H9 (cell line): ENCODE measurements at regions not wholly inside any gene's neighbourhood (a gene's known extent, or its start where the extent isn't known, plus 50 kb on each side); places are given as distances from the start of the nearest gene placed in this dataset.

ENCODE experiments used
- DNase-seq: peaks from one replicate; pipeline ENCODE4 v3.0.0-alpha.2; 2017
- H2AFZ ChIP-seq: one replicate; pipeline ENCODE4 v1.6.1; 2013; ENCODE audit warnings: mild to moderate bottlenecking, low read length, control low read depth, moderate library complexity
- H2AK5ac ChIP-seq: 2 replicates; pipeline ENCODE4 v1.6.1; 2013; ENCODE audit warnings: low read length, control low read depth, mixed read lengths; ENCODE audit not compliant: insufficient read length
- H2BK120ac ChIP-seq: one replicate; pipeline ENCODE4 v1.6.1; 2013; ENCODE audit warnings: low read depth, mild to moderate bottlenecking, low read length, control low read depth, inconsistent platforms; ENCODE audit not compliant: poor library complexity, severe bottlenecking
- H2BK12ac ChIP-seq: 2 replicates; pipeline ENCODE4 v1.6.1; 2013; ENCODE audit warnings: low read length, control low read depth, mixed read lengths, low read depth; ENCODE audit not compliant: insufficient read length
- H2BK15ac ChIP-seq: 2 replicates; pipeline ENCODE4 v1.6.1; 2013; ENCODE audit warnings: low read depth, low read length, control low read depth
- H2BK20ac ChIP-seq: one replicate; pipeline ENCODE4 v1.6.1; 2013; ENCODE audit warnings: low read depth, mild to moderate bottlenecking, low read length, control low read depth, inconsistent platforms; ENCODE audit not compliant: poor library complexity, severe bottlenecking
- H2BK5ac ChIP-seq: 2 replicates; pipeline ENCODE4 v1.6.1; 2013; ENCODE audit warnings: low read length, control low read depth, mixed read lengths; ENCODE audit not compliant: insufficient read length
- H3K14ac ChIP-seq: 2 replicates; pipeline ENCODE4 v1.6.1; 2013; ENCODE audit warnings: low read length, control low read depth; ENCODE audit not compliant: insufficient read depth
- H3K18ac ChIP-seq: 2 replicates; pipeline ENCODE4 v1.6.1; 2013; ENCODE audit warnings: low read depth, mild to moderate bottlenecking, mixed read lengths, low read length, control low read depth; ENCODE audit not compliant: insufficient read length
- H3K23ac ChIP-seq: 2 replicates; pipeline ENCODE4 v1.6.1; 2013; ENCODE audit warnings: low read length, control low read depth, mixed read lengths, low read depth; ENCODE audit not compliant: insufficient read length
- H3K23me2 ChIP-seq: 2 replicates; pipeline ENCODE4 v1.6.1; 2013; ENCODE audit warnings: low read depth, mild to moderate bottlenecking, mixed read lengths, low read length, control low read depth; ENCODE audit not compliant: insufficient read length, poor library complexity, severe bottlenecking
- H3K27ac ChIP-seq: 2 replicates; pipeline ENCODE4 v1.5.1; 2013; ENCODE audit warnings: low read length, control low read depth, mixed read lengths, low read depth; ENCODE audit not compliant: insufficient read length
- H3K27me3 ChIP-seq: 2 replicates; pipeline ENCODE4 v1.6.1; 2013; ENCODE audit warnings: low read length, control low read depth, inconsistent platforms; ENCODE audit not compliant: insufficient read depth
- H3K4ac ChIP-seq: 2 replicates; pipeline ENCODE4 v1.6.1; 2013; ENCODE audit warnings: low read depth, mild to moderate bottlenecking, control low read depth, inconsistent platforms, low read length, moderate library complexity
- H3K4me1 ChIP-seq: 2 replicates; pipeline ENCODE4 v1.6.1; 2013; ENCODE audit warnings: low read length, control low read depth, inconsistent platforms; ENCODE audit not compliant: insufficient read depth
- H3K4me2 ChIP-seq: 2 replicates; pipeline ENCODE4 v1.6.1; 2013; ENCODE audit warnings: low read length, control low read depth, mixed read lengths; ENCODE audit not compliant: insufficient read length, insufficient read depth
- H3K56ac ChIP-seq: 2 replicates; pipeline ENCODE4 v1.6.1; 2013; ENCODE audit warnings: low read depth, mild to moderate bottlenecking, mixed read lengths, low read length, control low read depth; ENCODE audit not compliant: insufficient read length
- H3K79me1 ChIP-seq: 2 replicates; pipeline ENCODE4 v1.6.1; 2013; ENCODE audit warnings: low read depth, mild to moderate bottlenecking, moderate library complexity, low read length, control low read depth, inconsistent platforms; ENCODE audit not compliant: insufficient read depth, poor library complexity, severe bottlenecking
- H3K79me2 ChIP-seq: 2 replicates; pipeline ENCODE4 v1.6.1; 2013; ENCODE audit warnings: low read length, control low read depth, inconsistent platforms; ENCODE audit not compliant: insufficient read depth
- H3K9ac ChIP-seq: 2 replicates; pipeline ENCODE4 v1.6.1; 2013; ENCODE audit warnings: low read length, control low read depth, mixed read lengths; ENCODE audit not compliant: insufficient read length; ENCODE audit errors: extremely low read depth
- H3K9me3 ChIP-seq: one replicate; pipeline ENCODE4 v1.6.1; 2013; ENCODE audit warnings: low read depth, low read length, inconsistent platforms; ENCODE audit not compliant: control insufficient read depth
- H3T11ph ChIP-seq: one replicate; pipeline ENCODE4 v1.6.1; 2013; ENCODE audit warnings: mild to moderate bottlenecking, low read length, control low read depth, inconsistent platforms
- H4K20me1 ChIP-seq: one replicate; pipeline ENCODE4 v1.6.1; 2013; ENCODE audit not compliant: control insufficient read depth, insufficient read length, insufficient read depth
- H4K5ac ChIP-seq: 2 replicates; pipeline ENCODE4 v1.6.1; 2013; ENCODE audit warnings: low read depth, mild to moderate bottlenecking, mixed read lengths, low read length, control low read depth; ENCODE audit not compliant: insufficient read length
- H4K8ac ChIP-seq: replicated peaks from 2 replicates; pipeline ENCODE4 v1.6.1; 2013; ENCODE audit warnings: low read length, control low read depth, mixed read lengths, low read depth; ENCODE audit not compliant: insufficient read length
- H4K91ac ChIP-seq: 2 replicates; pipeline ENCODE4 v1.6.1; 2013; ENCODE audit warnings: low read depth, mild to moderate bottlenecking, moderate library complexity, mixed read lengths, low read length, control low read depth; ENCODE audit not compliant: insufficient read length
- H3K27ac Mint-ChIP-seq, 3 experiments: 2 replicates in 2 of 3; 3 replicates in 1 of 3; pipeline ENCODE4 v1.8.0; 2020 to 2021; ENCODE audit warnings: mixed read lengths in 3 of 3, mild to moderate bottlenecking in 1 of 3, moderate library complexity in 1 of 3
- H3K27me3 Mint-ChIP-seq: 2 replicates; pipeline ENCODE4 v1.8.0; 2021; ENCODE audit warnings: low read depth, mild to moderate bottlenecking, moderate library complexity, mixed read lengths
- H3K36me3 Mint-ChIP-seq, 3 experiments: 2 replicates in 2 of 3; 3 replicates in 1 of 3; pipeline ENCODE4 v1.8.0; 2020 to 2021; ENCODE audit warnings: low read depth in 3 of 3, mixed read lengths in 3 of 3; ENCODE audit not compliant: insufficient read depth in 1 of 3
- H3K4me1 Mint-ChIP-seq, 2 experiments: 2 replicates each; pipeline ENCODE4 v1.8.0; 2020; ENCODE audit warnings: mixed read lengths in 2 of 2
- H3K4me3 Mint-ChIP-seq, 2 experiments: 2 replicates in 1 of 2; 3 replicates in 1 of 2; pipeline ENCODE4 v1.8.0; 2020 to 2021; ENCODE audit warnings: mild to moderate bottlenecking in 2 of 2, mixed read lengths in 2 of 2, moderate library complexity in 1 of 2
- H3K9me3 Mint-ChIP-seq, 2 experiments: 2 replicates in 1 of 2; 3 replicates in 1 of 2; pipeline ENCODE4 v1.8.0; 2020; ENCODE audit warnings: mild to moderate bottlenecking in 2 of 2, mixed read lengths in 2 of 2, moderate library complexity in 1 of 2
- WGBS: extraction: QIAGEN DNeasy Blood & Tissue Kit; methylation state at CpG from one replicate; pipeline ENCODE4 v1.1.7; 2013; ENCODE audit warnings: missing lambda C conversion rate, low lambda C conversion rate, mixed read lengths; ENCODE audit not compliant: insufficient read length; ENCODE audit errors: extremely low coverage; 5-methylcytosine and 5-hydroxymethylcytosine counted together
- TF ChIP-seq, protein P1 (sequence below): fragments of 200-600 bp; sonication (generic); conservative IDR thresholded peaks from 3 replicates; pipeline ENCODE4 v1.8.0; 2021; ENCODE audit warnings: antibody characterized with exemption, mild to moderate bottlenecking

DNA sequence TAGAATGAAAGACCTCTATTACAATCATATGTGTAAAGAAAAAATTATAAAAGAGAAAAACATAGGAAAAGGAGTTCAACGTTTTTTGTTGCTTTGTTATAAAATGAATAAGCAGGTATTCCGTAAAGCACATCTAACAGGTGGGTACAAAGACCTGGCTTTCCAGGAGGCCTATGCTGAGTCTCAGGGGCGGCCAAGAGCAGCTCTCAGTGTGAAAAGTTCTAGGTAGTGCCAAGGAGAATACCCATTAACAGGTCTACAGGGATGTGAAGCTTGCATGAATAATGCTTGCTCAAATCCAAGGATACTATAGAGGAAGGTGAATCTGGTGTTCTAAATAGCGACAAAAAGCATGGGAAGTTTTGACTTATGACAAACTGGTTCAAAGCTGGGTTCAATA, 944.4 kb downstream of the PDHA2 start:
- H3K56ac ChIP-seq = no peak overlapping the region
- H3K4me1 Mint-ChIP-seq = peaks cover 7 to 13% of the 10 kb centered on the region in 2 experiments
- no peak overlapping the region for H3K9ac ChIP-seq
- no peaks in the 10 kb centered on the region for H3K9me3 ChIP-seq
- no peaks in the 10 kb centered on the region for H3K27me3 ChIP-seq
- H4K91ac ChIP-seq = no peak overlapping the region
- H2BK12ac ChIP-seq = no peak overlapping the region
- no peak overlapping the region for H2BK120ac ChIP-seq
- H3K27ac Mint-ChIP-seq = no peak overlapping the region
- no peak overlapping the region for H4K8ac ChIP-seq
- no peak overlapping the region for H2BK15ac ChIP-seq
- H3K4me1 ChIP-seq = no peaks in the 10 kb centered on the region
- no peak overlapping the region for H3K27ac ChIP-seq
- DNase-seq = no peak
- H3K4me2 ChIP-seq = no peak overlapping the region
- H2AK5ac ChIP-seq = no peak overlapping the region
- H3K9me3 Mint-ChIP-seq = no peaks in the 10 kb centered on the region
- no peaks in the 10 kb centered on the region for H4K20me1 ChIP-seq
- no peak overlapping the region for H3K23ac ChIP-seq
- WGBS = no CpG with 5 or more reads among the region's 4 CpGs
- no peak overlapping the region for H3K14ac ChIP-seq
- H3K23me2 ChIP-seq = no peaks in the 10 kb centered on the region
- H2AFZ ChIP-seq = no peak overlapping the region
- H3K18ac ChIP-seq = no peak overlapping the region
- H3K4ac ChIP-seq = no peak overlapping the region
- H2BK5ac ChIP-seq = no peak overlapping the region
- no peak overlapping the region for H3T11ph ChIP-seq
- no peaks in the 10 kb centered on the region for H3K27me3 Mint-ChIP-seq
- no peaks in the 10 kb centered on the region for H3K79me2 ChIP-seq
- TF ChIP-seq, protein P1, sequence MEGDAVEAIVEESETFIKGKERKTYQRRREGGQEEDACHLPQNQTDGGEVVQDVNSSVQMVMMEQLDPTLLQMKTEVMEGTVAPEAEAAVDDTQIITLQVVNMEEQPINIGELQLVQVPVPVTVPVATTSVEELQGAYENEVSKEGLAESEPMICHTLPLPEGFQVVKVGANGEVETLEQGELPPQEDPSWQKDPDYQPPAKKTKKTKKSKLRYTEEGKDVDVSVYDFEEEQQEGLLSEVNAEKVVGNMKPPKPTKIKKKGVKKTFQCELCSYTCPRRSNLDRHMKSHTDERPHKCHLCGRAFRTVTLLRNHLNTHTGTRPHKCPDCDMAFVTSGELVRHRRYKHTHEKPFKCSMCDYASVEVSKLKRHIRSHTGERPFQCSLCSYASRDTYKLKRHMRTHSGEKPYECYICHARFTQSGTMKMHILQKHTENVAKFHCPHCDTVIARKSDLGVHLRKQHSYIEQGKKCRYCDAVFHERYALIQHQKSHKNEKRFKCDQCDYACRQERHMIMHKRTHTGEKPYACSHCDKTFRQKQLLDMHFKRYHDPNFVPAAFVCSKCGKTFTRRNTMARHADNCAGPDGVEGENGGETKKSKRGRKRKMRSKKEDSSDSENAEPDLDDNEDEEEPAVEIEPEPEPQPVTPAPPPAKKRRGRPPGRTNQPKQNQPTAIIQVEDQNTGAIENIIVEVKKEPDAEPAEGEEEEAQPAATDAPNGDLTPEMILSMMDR = no peak
- no peak overlapping the region for H4K5ac ChIP-seq
- no peaks in the 10 kb centered on the region for H3K36me3 Mint-ChIP-seq
- H2BK20ac ChIP-seq = no peak overlapping the region
- H3K4me3 Mint-ChIP-seq = no peak overlapping the region
- no peaks in the 10 kb centered on the region for H3K79me1 ChIP-seq
